Neural cell (in vitro differentiated cells): ENCODE measurements at regions not wholly inside any gene's neighbourhood (a gene's known extent, or its start where the extent isn't known, plus 50 kb on each side); places are given as distances from the start of the nearest gene placed in this dataset.

Experiments used
- H2AFZ ChIP-seq: fragments of 200-600, 300-800 bp; sonication (generic), shearing (Covaris generic); 2 replicates; pipeline ENCODE4 v1.6.0; 2014; ENCODE audit warnings: low read depth, mild to moderate bottlenecking, antibody characterized with exemption, low read length, moderate library complexity
- H3F3A ChIP-seq: fragments of 200-600 bp; shearing (Covaris generic); 2 replicates; pipeline ENCODE4 v1.6.1; 2016; ENCODE audit warnings: mild to moderate bottlenecking, moderate library complexity, mixed read lengths, antibody characterized with exemption, low read length; ENCODE audit not compliant: insufficient read depth, poor library complexity, severe bottlenecking
- H3K27ac ChIP-seq: fragments of 200-600, 300-800 bp; sonication (generic), shearing (Covaris generic); 2 replicates; pipeline ENCODE4 v1.5.1; 2014; ENCODE audit warnings: mild to moderate bottlenecking, low read length, moderate library complexity
- H3K27me3 ChIP-seq: fragments of 300-800, 200-600 bp; sonication (generic), shearing (Covaris generic); 2 replicates; pipeline ENCODE4 v1.6.0; 2014; ENCODE audit warnings: mild to moderate bottlenecking, low read depth, low read length, moderate library complexity; ENCODE audit not compliant: insufficient read depth
- H3K36me3 ChIP-seq: fragments of 300-800, 200-600 bp; sonication (generic), shearing (Covaris generic); 2 replicates; pipeline ENCODE4 v1.5.1; 2014; ENCODE audit warnings: mild to moderate bottlenecking, antibody characterized with exemption, low read length, moderate library complexity; ENCODE audit not compliant: insufficient read depth
- H3K4me2 ChIP-seq: fragments of 300-800, 200-600 bp; sonication (generic), shearing (Covaris generic); 2 replicates; pipeline ENCODE4 v1.6.0; 2014; ENCODE audit warnings: mild to moderate bottlenecking, low read length
- H3K4me3 ChIP-seq: fragments of 300-800, 200-600 bp; sonication (generic), shearing (Covaris generic); 2 replicates; pipeline ENCODE4 v1.5.1; 2014; ENCODE audit warnings: mild to moderate bottlenecking, low read length, moderate library complexity
- H3K79me2 ChIP-seq: fragments of 200-600 bp; shearing (Covaris generic); replicated peaks from 2 replicates; pipeline ENCODE4 v1.6.0; 2014; ENCODE audit warnings: mild to moderate bottlenecking, low read length, moderate library complexity; ENCODE audit not compliant: insufficient read depth
- H3K9ac ChIP-seq: fragments of 300-800, 200-600 bp; sonication (generic), shearing (Covaris generic); 2 replicates; pipeline ENCODE4 v1.6.1; 2016; ENCODE audit warnings: mild to moderate bottlenecking, low read length, mixed read lengths
- H3K9me2 ChIP-seq: fragments of 200-600 bp; shearing (Covaris generic); 2 replicates; pipeline ENCODE4 v1.6.1; 2016; ENCODE audit warnings: mild to moderate bottlenecking, low read length, mixed read lengths; ENCODE audit not compliant: insufficient read depth
- H3K9me3 ChIP-seq: fragments of 200-600, 300-800 bp; sonication (generic), shearing (Covaris generic); 2 replicates; pipeline ENCODE4 v1.6.1; 2016; ENCODE audit warnings: mild to moderate bottlenecking, mixed run types, low read length, moderate library complexity, mixed read lengths
- H4K20me1 ChIP-seq: fragments of 200-600 bp; shearing (Covaris generic); 2 replicates; pipeline ENCODE4 v1.6.1; 2016; ENCODE audit warnings: mild to moderate bottlenecking, mixed run types; ENCODE audit not compliant: insufficient read depth
- CTCF ChIP-seq: fragments of 450-650 bp; IDR thresholded peaks from 2 replicates; pipeline ENCODE4 v1.5.1; 2014; ENCODE audit warnings: antibody characterized with exemption, mild to moderate bottlenecking, moderate library complexity; ENCODE audit not compliant: poor library complexity, severe bottlenecking
- EP300 ChIP-seq: fragments of 450-650 bp; conservative IDR thresholded peaks from 2 replicates; pipeline ENCODE4 v1.6.1; 2014; ENCODE audit warnings: antibody characterized with exemption, mild to moderate bottlenecking, moderate library complexity; ENCODE audit not compliant: poor library complexity, severe bottlenecking
- EZH2 ChIP-seq: fragments of 200-600, 300-800 bp; shearing (Covaris generic), sonication (generic); IDR thresholded peaks from 2 replicates; pipeline ENCODE4 v1.6.1; 2014; ENCODE audit warnings: antibody characterized with exemption, low read length, borderline replicate concordance, mild to moderate bottlenecking; ENCODE audit not compliant: insufficient read depth, poor library complexity, severe bottlenecking
- MXI1 ChIP-seq: fragments of 450-650 bp; conservative IDR thresholded peaks from 2 replicates; pipeline ENCODE4 v1.6.1; 2014; ENCODE audit warnings: antibody characterized with exemption, mild to moderate bottlenecking; ENCODE audit not compliant: poor library complexity, severe bottlenecking
- POLR2AphosphoS5 ChIP-seq: IDR thresholded peaks from 2 replicates; pipeline ENCODE4 v1.6.1; 2012
- RAD21 ChIP-seq: fragments of 450-650 bp; conservative IDR thresholded peaks from 2 replicates; pipeline ENCODE4 v1.6.1; 2014; ENCODE audit warnings: antibody characterized with exemption, mild to moderate bottlenecking, moderate library complexity
- REST ChIP-seq: IDR thresholded peaks from 2 replicates; pipeline ENCODE4 v1.6.1; 2012; ENCODE audit warnings: borderline replicate concordance
- SMC3 ChIP-seq: fragments of 450-650 bp; conservative IDR thresholded peaks from 2 replicates; pipeline ENCODE4 v1.6.1; 2014; ENCODE audit warnings: antibody characterized with exemption, mild to moderate bottlenecking, moderate library complexity; ENCODE audit not compliant: poor library complexity
- TAF1 ChIP-seq: IDR thresholded peaks from 2 replicates; pipeline ENCODE4 v1.6.1; 2012; ENCODE audit warnings: low read depth

GRCh38 chr6:15993716-15994228 is 135.1 kb upstream of the MYLIP start:
- no peaks in the 10 kb centered on the region for H3K27me3 ChIP-seq
- no peak overlapping the region for H3K4me2 ChIP-seq
- H3K9me2 ChIP-seq: no peaks in the 10 kb centered on the region
- no peak overlapping the region for H2AFZ ChIP-seq
- H3K9ac ChIP-seq: no peak overlapping the region
- H3K27ac ChIP-seq: no peak overlapping the region
- H3K4me3 ChIP-seq: no peak overlapping the region
- H3F3A ChIP-seq: no peaks in the 10 kb centered on the region
- no peaks in the 10 kb centered on the region for H3K79me2 ChIP-seq
- H3K36me3 ChIP-seq: no peaks in the 10 kb centered on the region
- H3K9me3 ChIP-seq: no peaks in the 10 kb centered on the region
- TF ChIP-seq REST (no peak), POLR2AphosphoS5 (no peak), TAF1 (no peak), SMC3 (no peak), CTCF (no peak), MXI1 (no peak), RAD21 (no peak), EZH2 (no peak), EP300 (no peak)
- H4K20me1 ChIP-seq: no peaks in the 10 kb centered on the region

- H3K9me3 ChIP-seq: no peaks in the 10 kb centered on the region
- no peaks in the 10 kb centered on the region for H3K9me2 ChIP-seq
- H3F3A ChIP-seq: peaks cover 5% of the 10 kb centered on the region
- no peaks in the 10 kb centered on the region for H3K27me3 ChIP-seq
- no peak for TF ChIP-seq CTCF
- TF ChIP-seq MXI1: no peak
- TF ChIP-seq EP300: no peak
- H4K20me1 ChIP-seq: no peaks in the 10 kb centered on the region
- no peaks in the 10 kb centered on the region for H3K36me3 ChIP-seq
- H3K79me2 ChIP-seq: no peaks in the 10 kb centered on the region
- H2AFZ ChIP-seq: no peak overlapping the region
- H3K4me2 ChIP-seq: no peak overlapping the region
- H3K9ac ChIP-seq: no peak overlapping the region
- H3K27ac ChIP-seq: no peak overlapping the region
- no peak overlapping the region for H3K4me3 ChIP-seq
These were observed 138.7 kb upstream of the MYLIP start for GRCh38 chr6:15990179-15990578.
